ENCODE measurements at regions not wholly inside any gene's neighbourhood (a gene's known extent, or its start where the extent isn't known, plus 50 kb on each side); places are given as distances from the start of the nearest gene placed in this dataset.

DNA sequence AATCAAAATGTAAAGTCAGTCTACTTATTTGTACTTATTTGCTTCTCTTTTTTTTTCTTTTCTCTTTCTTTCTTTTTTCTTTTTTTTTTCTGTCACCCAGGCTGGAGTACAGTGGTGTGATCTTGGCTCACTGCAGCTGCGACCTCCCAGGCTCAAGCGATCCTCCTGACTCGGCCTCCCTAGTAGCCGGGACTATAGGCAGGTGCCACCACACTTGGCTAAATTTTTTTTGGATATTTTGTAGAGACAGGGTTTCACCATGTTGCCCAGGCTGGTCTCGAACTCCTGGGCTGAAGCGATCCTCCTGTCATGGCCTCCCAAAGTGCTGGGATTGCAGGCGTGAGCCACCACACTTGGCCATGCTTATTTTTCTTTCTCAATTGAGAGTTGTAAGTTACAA lies 98.8 kb upstream of the ZBTB40 start:
- no peak overlapping the region for H3K9ac ChIP-seq (ENCODE audit: low read length)
- peaks cover 4% of the 10 kb centered on the region for H3K9me3 ChIP-seq (ENCODE audit: control insufficient read depth, low read length)
- no peak for DNase-seq (ENCODE audit: low read depth)
- H3K4me3 ChIP-seq (ENCODE audit: low read length) = no peak overlapping the region
- no peaks in the 10 kb centered on the region for H3K4me1 ChIP-seq (ENCODE audit: control insufficient read depth, insufficient read depth, low read length)
- peaks cover 52% of the 10 kb centered on the region for H3K27me3 ChIP-seq (replicated peaks; ENCODE audit: control insufficient read depth, insufficient read depth, low read length)
- no peaks in the 10 kb centered on the region for H3K36me3 ChIP-seq (ENCODE audit: control insufficient read depth, insufficient read depth, low read length, severe bottlenecking)

DNA sequence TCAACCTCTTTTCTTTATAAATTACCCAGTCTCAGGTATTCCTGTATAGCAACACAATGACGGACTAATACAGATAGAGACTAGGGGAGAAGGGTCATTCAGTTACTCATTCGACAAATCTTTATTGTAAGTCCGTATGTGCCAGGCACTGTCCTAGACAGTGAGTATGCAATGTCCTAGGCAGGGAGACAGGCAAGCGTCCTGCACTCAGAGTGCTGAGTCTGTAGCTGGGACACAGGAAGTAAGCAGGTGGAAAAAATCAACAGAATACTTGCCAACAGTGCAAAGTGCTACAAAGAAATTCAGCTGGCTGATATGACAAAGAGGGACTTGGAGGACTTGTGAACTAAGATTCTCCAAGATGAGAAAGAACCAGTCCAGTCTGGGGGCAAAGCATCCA lies 92.2 kb upstream of the ZBTB40 start:
- H3K27me3 ChIP-seq (replicated peaks; ENCODE audit: control insufficient read depth, insufficient read depth, low read length) = peaks cover 69% of the 10 kb centered on the region
- H3K4me3 ChIP-seq (ENCODE audit: low read length) = no peak overlapping the region
- DNase-seq (ENCODE audit: low read depth) = no peak
- H3K9ac ChIP-seq (ENCODE audit: low read length) = no peak overlapping the region
- peaks cover 4% of the 10 kb centered on the region for H3K9me3 ChIP-seq (ENCODE audit: control insufficient read depth, low read length)
- H3K4me1 ChIP-seq (ENCODE audit: control insufficient read depth, insufficient read depth, low read length) = no peaks in the 10 kb centered on the region
- H3K36me3 ChIP-seq (ENCODE audit: control insufficient read depth, insufficient read depth, low read length, severe bottlenecking) = no peaks in the 10 kb centered on the region

DNA sequence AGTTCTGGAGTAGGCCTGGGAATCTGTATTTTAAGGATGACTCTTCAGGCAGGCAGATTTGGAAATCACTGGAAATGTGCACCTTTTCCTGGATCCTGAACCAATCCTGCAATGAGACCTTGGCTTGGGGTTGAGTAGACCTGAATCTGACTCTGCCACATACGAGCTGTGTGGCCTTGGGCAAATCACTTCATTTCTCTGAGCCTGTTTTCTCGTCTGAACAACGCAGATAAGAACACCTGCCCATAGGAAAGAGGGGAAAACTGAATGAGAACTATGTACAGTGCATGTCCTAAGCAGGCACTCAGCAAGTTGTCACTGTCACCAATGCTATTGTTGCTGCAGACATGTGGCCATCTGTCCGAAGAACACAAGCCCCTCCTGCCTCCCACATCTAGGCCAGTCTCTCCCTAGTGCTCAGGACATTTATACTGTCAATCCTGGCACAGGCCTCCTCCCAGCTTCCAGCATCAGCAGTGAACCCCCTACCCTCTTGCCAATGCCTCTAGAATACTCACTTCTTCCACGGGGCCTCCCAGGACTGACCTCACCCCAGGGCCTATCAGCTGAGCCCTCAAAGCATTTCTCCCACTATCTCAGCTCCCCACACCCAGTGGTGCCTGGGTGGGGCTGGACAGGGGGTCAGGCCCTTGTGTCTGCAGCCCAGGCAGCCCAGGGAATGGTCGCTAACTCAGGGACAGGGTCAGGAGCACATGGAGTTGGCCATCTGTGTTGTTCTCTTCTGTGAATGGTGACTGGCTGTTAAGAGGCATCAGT lies 88.8 kb upstream of the ZBTB40 start:
- no peak for DNase-seq (ENCODE audit: low read depth)
- H3K4me3 ChIP-seq (ENCODE audit: low read length) = no peak overlapping the region
- H3K9ac ChIP-seq (ENCODE audit: low read length) = no peak overlapping the region
- H3K27me3 ChIP-seq (replicated peaks; ENCODE audit: control insufficient read depth, insufficient read depth, low read length) = peaks cover 72% of the 10 kb centered on the region
- H3K4me1 ChIP-seq (ENCODE audit: control insufficient read depth, insufficient read depth, low read length) = no peaks in the 10 kb centered on the region
- H3K9me3 ChIP-seq (ENCODE audit: control insufficient read depth, low read length) = no peaks in the 10 kb centered on the region
- no peaks in the 10 kb centered on the region for H3K36me3 ChIP-seq (ENCODE audit: control insufficient read depth, insufficient read depth, low read length, severe bottlenecking)

DNA sequence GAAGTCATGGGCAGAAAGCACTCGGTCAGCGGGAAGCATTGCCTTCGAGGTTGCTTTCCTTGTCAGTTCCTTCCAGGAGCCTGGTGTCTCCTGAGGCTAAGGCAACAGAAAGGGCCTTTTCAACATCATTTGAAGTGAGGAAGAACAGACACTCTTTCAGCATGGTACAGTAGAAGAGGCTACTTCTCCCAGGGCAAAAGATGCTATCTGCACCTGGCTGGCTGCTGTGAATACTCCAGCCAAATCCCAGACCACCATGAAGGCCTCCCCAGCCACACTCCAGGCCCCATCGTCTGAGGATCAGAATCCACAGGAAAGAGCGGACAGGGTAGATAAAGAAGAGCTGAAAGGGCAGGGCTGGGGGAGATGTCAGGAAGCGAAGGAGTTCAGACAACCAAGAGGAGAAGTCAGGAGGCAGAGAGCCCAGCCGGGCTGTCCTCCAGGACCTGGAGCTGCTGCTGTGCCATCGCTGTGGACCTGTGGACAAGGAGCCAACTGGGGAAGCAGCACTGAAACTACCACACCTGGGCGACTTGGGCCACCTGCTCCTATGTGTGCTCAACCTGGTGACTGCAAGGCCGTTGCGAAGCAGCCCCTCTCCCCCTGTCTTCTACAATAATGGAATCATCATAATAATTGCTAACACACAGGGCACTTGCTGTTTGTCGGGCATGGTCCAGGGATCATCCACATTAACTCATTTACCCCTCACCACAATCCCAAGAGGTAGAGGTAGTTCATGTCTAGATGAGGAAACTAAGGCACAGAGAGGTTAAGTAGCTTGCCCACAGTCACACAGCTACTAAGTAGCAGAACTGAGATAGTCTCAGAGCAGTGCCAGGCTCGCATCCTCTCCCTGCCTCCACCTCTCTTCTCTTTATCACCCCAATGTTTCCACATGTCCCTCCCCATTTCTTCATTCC lies 88.0 kb upstream of the ZBTB40 start:
- DNase-seq (ENCODE audit: low read depth) = no peak
- Histone ChIP-seq H3K9ac (ENCODE audit: low read length) (no peak overlapping the region), H3K4me1 (ENCODE audit: control insufficient read depth, insufficient read depth, low read length) (no peaks in the 10 kb centered on the region), H3K4me3 (ENCODE audit: low read length) (no peak overlapping the region), H3K9me3 (ENCODE audit: control insufficient read depth, low read length) (no peaks in the 10 kb centered on the region), H3K36me3 (ENCODE audit: control insufficient read depth, insufficient read depth, low read length, severe bottlenecking) (no peaks in the 10 kb centered on the region), H3K27me3 (replicated peaks; ENCODE audit: control insufficient read depth, insufficient read depth, low read length) (peaks cover 70% of the 10 kb centered on the region)

DNA sequence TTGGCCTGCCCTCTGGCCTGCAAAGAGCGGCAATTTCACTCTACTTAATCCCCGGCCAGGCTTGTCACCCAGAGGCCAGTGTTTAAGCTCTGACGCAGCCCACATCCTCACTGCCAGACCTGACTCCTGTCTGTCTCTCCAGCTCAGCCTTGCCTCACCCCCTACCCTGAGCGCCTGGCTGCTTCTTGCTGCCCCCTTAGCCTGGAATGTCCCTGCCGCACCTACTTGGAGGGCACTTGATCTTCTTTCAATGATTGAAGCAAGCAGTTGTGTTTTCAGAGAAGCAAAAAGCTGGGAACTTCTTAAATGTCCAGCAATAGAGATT lies 87.4 kb upstream of the ZBTB40 start:
- Histone ChIP-seq H3K36me3 (ENCODE audit: control insufficient read depth, insufficient read depth, low read length, severe bottlenecking) (no peaks in the 10 kb centered on the region), H3K4me3 (ENCODE audit: low read length) (no peak overlapping the region), H3K27me3 (replicated peaks; ENCODE audit: control insufficient read depth, insufficient read depth, low read length) (peaks cover 67% of the 10 kb centered on the region), H3K9ac (ENCODE audit: low read length) (no peak overlapping the region), H3K9me3 (ENCODE audit: control insufficient read depth, low read length) (no peaks in the 10 kb centered on the region), H3K4me1 (ENCODE audit: control insufficient read depth, insufficient read depth, low read length) (no peaks in the 10 kb centered on the region)
- no peak for DNase-seq (ENCODE audit: low read depth)

DNA sequence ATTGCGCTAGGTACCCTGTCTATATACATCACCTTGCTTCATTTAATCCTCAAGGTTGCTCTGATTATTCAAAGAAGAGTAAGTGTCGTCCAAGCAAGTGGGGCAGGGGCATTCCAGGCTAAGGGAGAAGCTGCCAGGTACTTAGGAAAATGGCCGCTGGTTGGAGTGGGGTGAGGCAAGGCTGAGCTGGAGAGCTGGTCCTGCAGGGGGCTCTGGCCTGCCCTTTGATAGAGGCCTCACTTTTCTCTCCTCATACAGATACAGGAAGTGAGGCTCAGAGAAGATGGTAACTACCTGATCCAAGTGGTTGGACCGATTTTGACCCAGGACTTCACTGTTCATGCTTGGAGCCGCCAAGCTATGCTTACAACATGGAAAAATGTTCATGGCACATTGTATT lies 86.9 kb upstream of the ZBTB40 start:
- Histone ChIP-seq H3K9me3 (ENCODE audit: control insufficient read depth, low read length) (no peaks in the 10 kb centered on the region), H3K4me3 (ENCODE audit: low read length) (no peak overlapping the region), H3K4me1 (ENCODE audit: control insufficient read depth, insufficient read depth, low read length) (no peaks in the 10 kb centered on the region), H3K27me3 (replicated peaks; ENCODE audit: control insufficient read depth, insufficient read depth, low read length) (peaks cover 67% of the 10 kb centered on the region), H3K9ac (ENCODE audit: low read length) (no peak overlapping the region), H3K36me3 (ENCODE audit: control insufficient read depth, insufficient read depth, low read length, severe bottlenecking) (no peaks in the 10 kb centered on the region)
- no peak for DNase-seq (ENCODE audit: low read depth)

DNA sequence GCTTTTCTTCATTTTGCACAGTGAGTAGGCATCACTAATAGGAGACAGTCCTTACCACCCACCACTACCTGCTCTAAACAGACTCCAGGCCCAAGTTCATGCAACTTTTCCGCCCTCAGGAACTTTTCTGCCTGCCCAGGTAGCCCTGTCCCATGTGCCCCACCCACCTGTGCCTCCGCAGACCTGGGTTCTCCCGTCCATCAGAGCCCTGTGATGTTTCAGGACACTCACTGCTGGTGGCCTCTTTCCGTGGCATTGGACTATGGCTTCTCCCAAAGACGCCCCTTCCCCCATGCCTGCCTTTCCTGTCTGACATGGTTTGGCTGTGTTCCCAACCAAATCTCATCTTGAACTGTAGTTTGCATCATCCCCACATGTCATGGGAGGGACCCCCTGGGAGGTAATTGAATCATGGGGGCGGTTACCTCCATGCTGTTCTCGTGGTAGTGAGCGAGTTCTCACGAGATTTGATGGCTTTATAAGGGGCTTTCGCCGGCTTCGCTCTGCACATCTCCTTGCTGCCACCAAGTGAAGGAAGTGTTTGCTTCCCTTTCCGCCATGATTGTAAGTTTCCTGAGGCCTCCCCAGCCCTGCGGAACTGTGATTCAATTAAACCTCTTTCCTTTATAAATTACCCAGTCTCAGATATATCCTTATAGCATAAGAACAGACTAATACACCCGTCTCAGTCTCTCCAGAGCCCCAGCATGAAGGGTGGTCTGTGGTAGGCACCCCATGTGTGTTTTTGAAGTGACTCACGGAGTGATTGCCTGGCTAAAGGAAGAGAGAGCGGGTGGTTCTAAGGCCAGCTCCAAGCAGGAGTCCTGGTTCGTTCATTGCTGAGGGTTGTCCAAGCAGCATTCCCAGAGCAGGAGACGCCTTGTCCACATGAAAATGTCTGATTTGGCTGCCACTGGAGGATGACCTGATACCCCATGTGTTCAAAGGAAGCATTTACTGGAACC lies 86.0 kb upstream of the ZBTB40 start:
- H3K9me3 ChIP-seq (ENCODE audit: control insufficient read depth, low read length) = no peaks in the 10 kb centered on the region
- H3K27me3 ChIP-seq (replicated peaks; ENCODE audit: control insufficient read depth, insufficient read depth, low read length) = peaks cover 67% of the 10 kb centered on the region
- H3K36me3 ChIP-seq (ENCODE audit: control insufficient read depth, insufficient read depth, low read length, severe bottlenecking) = no peaks in the 10 kb centered on the region
- H3K4me1 ChIP-seq (ENCODE audit: control insufficient read depth, insufficient read depth, low read length) = no peaks in the 10 kb centered on the region
- H3K4me3 ChIP-seq (ENCODE audit: low read length) = no peak overlapping the region
- DNase-seq (ENCODE audit: low read depth) = no peak
- no peak overlapping the region for H3K9ac ChIP-seq (ENCODE audit: low read length)

DNA sequence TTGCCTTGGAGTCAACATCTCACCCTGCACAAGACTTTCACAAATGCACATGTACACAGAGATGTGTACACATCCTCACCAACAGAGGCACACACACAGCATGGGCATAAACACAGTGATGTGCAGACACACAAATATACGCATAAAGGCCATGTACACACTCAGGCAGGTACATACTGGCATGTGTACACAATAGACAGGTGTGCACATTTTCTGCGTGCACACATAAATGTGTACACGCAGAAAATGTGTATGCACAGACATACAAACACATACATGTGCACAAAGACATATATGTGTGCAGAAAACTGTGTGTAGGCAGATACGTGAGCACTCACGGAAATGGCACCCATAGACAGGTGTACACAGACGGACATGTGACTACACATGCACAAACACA lies 85.3 kb upstream of the ZBTB40 start:
- Histone ChIP-seq H3K4me3 (ENCODE audit: low read length) (no peak overlapping the region), H3K4me1 (ENCODE audit: control insufficient read depth, insufficient read depth, low read length) (no peaks in the 10 kb centered on the region), H3K27me3 (replicated peaks; ENCODE audit: control insufficient read depth, insufficient read depth, low read length) (peaks cover 64% of the 10 kb centered on the region)

DNA sequence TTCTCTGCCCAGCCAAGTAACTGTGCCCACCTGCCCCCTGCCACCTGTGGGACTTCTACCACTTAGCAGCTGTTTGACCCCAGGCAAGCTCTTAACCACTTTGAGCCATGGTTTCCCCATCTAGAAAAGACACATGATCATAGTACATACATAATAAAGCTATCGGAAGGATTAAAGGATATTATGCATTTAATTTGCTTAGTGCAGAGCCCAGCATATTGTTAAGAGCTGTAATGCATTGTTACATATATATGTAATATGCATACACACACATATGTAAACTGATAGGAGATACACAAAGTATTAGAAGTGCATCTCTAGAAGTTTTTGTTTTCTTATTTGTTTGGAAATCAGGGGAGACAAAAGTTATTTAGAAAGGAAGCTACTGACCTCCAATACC lies 83.5 kb upstream of the ZBTB40 start:
- Histone ChIP-seq H3K27me3 (replicated peaks; ENCODE audit: control insufficient read depth, insufficient read depth, low read length) (peaks cover 53% of the 10 kb centered on the region), H3K36me3 (ENCODE audit: control insufficient read depth, insufficient read depth, low read length, severe bottlenecking) (no peaks in the 10 kb centered on the region), H3K4me1 (ENCODE audit: control insufficient read depth, insufficient read depth, low read length) (no peaks in the 10 kb centered on the region), H3K9ac (ENCODE audit: low read length) (no peak overlapping the region), H3K9me3 (ENCODE audit: control insufficient read depth, low read length) (peaks cover 7% of the 10 kb centered on the region), H3K4me3 (ENCODE audit: low read length) (no peak overlapping the region)
- DNase-seq (ENCODE audit: low read depth) = no peak

More for the DNA sequence above, 85.3 kb upstream of the ZBTB40 start:
- no peak overlapping the region for H3K9ac ChIP-seq (ENCODE audit: low read length)
- no peak for DNase-seq (ENCODE audit: low read depth)
- no peaks in the 10 kb centered on the region for H3K9me3 ChIP-seq (ENCODE audit: control insufficient read depth, low read length)
- no peaks in the 10 kb centered on the region for H3K36me3 ChIP-seq (ENCODE audit: control insufficient read depth, insufficient read depth, low read length, severe bottlenecking)

DNA sequence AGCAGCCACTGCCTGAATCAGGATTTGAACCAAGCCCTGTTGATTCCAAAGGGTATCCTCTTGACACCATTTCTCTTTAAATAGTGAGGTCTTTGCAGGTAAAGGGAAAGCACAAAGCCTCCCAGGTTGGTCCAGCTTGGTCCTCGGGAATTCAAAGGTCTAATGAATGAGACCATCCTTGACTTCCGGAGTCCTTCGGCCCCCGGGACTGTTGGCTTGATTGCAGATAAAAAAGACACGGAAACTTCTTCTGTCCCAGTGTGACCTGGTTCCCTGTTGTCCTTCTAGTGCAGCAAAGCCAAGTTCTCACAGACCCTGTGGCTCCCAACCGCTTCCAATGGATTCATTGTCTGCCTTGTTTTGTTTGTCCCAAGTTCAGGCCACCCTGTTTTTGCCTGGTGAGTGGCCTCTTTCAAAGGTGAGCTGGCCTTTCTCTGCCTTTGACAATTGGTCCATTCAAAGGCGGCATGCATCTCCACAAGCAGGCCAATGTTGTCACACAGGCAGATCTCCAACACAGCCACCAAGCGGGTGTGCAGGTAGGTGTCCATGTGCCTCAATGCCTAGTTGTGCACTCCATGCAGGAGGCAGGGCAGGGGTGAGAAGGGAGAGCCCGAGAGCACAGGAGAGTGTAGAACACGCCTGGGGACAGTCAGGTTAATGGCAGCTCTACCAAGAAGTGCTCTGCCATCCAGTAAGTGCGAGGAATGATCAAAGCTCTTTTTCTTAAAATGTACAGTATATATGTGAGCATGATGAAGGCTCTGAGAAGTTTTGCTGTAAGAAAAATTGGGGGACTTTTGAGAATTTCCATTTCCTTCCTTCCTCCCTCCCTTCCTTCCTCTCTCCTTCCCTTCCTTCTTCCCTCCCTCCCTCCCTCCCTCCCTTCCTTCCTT lies 82.1 kb upstream of the ZBTB40 start:
- H3K27me3 ChIP-seq (replicated peaks; ENCODE audit: control insufficient read depth, insufficient read depth, low read length) = peaks cover 42% of the 10 kb centered on the region
- H3K4me3 ChIP-seq (ENCODE audit: low read length) = no peak overlapping the region
- peaks cover 11% of the 10 kb centered on the region for H3K9me3 ChIP-seq (ENCODE audit: control insufficient read depth, low read length)
- no peak overlapping the region for H3K9ac ChIP-seq (ENCODE audit: low read length)
- no peak for DNase-seq (ENCODE audit: low read depth)
- H3K36me3 ChIP-seq (ENCODE audit: control insufficient read depth, insufficient read depth, low read length, severe bottlenecking) = no peaks in the 10 kb centered on the region
- no peaks in the 10 kb centered on the region for H3K4me1 ChIP-seq (ENCODE audit: control insufficient read depth, insufficient read depth, low read length)

Data from adipocyte (in vitro differentiated cells).